ENCODE measurements at regions not wholly inside any gene's neighbourhood (a gene's known extent, or its start where the extent isn't known, plus 50 kb on each side); places are given as distances from the start of the nearest gene placed in this dataset.
A peak's percentile ranks its signal among the peaks of the same experiment; 100 is the strongest.

- Histone ChIP-seq H3K27ac (ENCODE audit: low read length) (no peak overlapping the region), H3K4me1 (ENCODE audit: control insufficient read depth, insufficient read depth, low read length) (no peaks in the 10 kb centered on the region), H3K9me3 (ENCODE audit: control insufficient read depth, insufficient read depth, low read depth, low read length) (0 out of 2 replicates have a peak, but pooled peaks cover 2% of the 10 kb centered on the region), H3K4me3 (ENCODE audit: low read depth in 2 of 2, low read length in 2 of 2) (no peak overlapping the region), H3K27me3 (ENCODE audit: control insufficient read depth, insufficient read depth, low read length) (peaks cover 25% of the 10 kb centered on the region; the same call in 1 of the 2 replicates), H3K36me3 (ENCODE audit: control insufficient read depth, insufficient read depth, low read length) (no peaks in the 10 kb centered on the region)
- intact Hi-C loops (cut with micrococcal nuclease; ENCODE audit: unreplicated experiment), result loop anchor here (1.0 kb wide), 1 partner anchor 263 kb away; no protein-coding TSS in a partner anchor
- ChIA-PET CTCF (interaction anchor here (0.5 to 1.4 kb wide), 10 partner anchors 15 to 617 kb away, joined by 3 to 4 read pairs (median 3); no protein-coding TSS in a partner anchor), POLR2A (no interaction called here)
- no TSS peak for BruUV-seq (replicated peaks)
- in situ Hi-C loops (cut with HindIII; ENCODE audit: low pct_unique_long_range_greater_than_20kb, low sequenced_read_pairs), result no loop called here
- DNase-seq (ENCODE audit: low read depth, low spot score) (peak; percentile 41), ATAC-seq (peak; percentile 83)
- TF ChIP-seq TCF7L2 (IDR thresholded peaks at IDR 0.05; ENCODE audit: low read depth, low read length), result no peak
- TF ChIP-seq CTCF (IDR thresholded peaks at IDR 0.05), result peak; percentile 91
These were observed 69.2 kb upstream of the COL6A5 start for GRCh38 chr3:130276203-130276803.

- Histone ChIP-seq H3K27me3 (ENCODE audit: control insufficient read depth, insufficient read depth, low read length) (peaks cover 2% of the 10 kb centered on the region), H3K27ac (ENCODE audit: low read length) (no peak overlapping the region), H3K9me3 (ENCODE audit: control insufficient read depth, insufficient read depth, low read depth, low read length) (no peaks in the 10 kb centered on the region), H3K4me1 (ENCODE audit: control insufficient read depth, insufficient read depth, low read length) (no peaks in the 10 kb centered on the region), H3K4me3 (ENCODE audit: low read depth in 2 of 2, low read length in 2 of 2) (no peak overlapping the region), H3K36me3 (ENCODE audit: control insufficient read depth, insufficient read depth, low read length) (no peaks in the 10 kb centered on the region)
- BruUV-seq (replicated peaks), result no TSS peak
- CTCF ChIA-PET, result no interaction called here
- no peak for TF ChIP-seq POLR2AphosphoS5 (IDR thresholded peaks at IDR 0.05; ENCODE audit: low read depth, low read length)
- TF ChIP-seq TCF7L2 (IDR thresholded peaks at IDR 0.05; ENCODE audit: low read depth, low read length), result no peak
- no peak for TF ChIP-seq SIN3A (IDR thresholded peaks at IDR 0.05; ENCODE audit: borderline replicate concordance, insufficient read depth, low read depth, low read length)
- TF ChIP-seq REST (IDR thresholded peaks at IDR 0.05; ENCODE audit: insufficient read depth in 1 of 2, low read depth in 2 of 2, low read length in 1 of 2), result no peak
- TF ChIP-seq CTCF (IDR thresholded peaks at IDR 0.05), result no peak
- no peak for DNase-seq (ENCODE audit: low read depth, low spot score)
- intact Hi-C loops (cut with micrococcal nuclease; ENCODE audit: unreplicated experiment), result no loop called here
- POLR2A ChIA-PET, result no interaction called here
- in situ Hi-C loops (cut with HindIII; ENCODE audit: low pct_unique_long_range_greater_than_20kb, low sequenced_read_pairs), result no loop called here
- no peak for ATAC-seq
These were observed 56.8 kb upstream of the COL6A5 start for GRCh38 chr3:130288670-130289069.
